GM10266 (cell line): ENCODE measurements at regions not wholly inside any gene's neighbourhood (a gene's known extent, or its start where the extent isn't known, plus 50 kb on each side); places are given as distances from the start of the nearest gene placed in this dataset.

Experiments
- DNase-seq: peaks from one replicate; pipeline ENCODE4 v3.0.0; 2012; ENCODE audit errors: extremely low spot score
- TF ChIP-seq, protein P1 (sequence below): IDR thresholded peaks from 2 replicates; pipeline ENCODE4 v1.5.1; 2012; ENCODE audit warnings: mild to moderate bottlenecking, low read depth; ENCODE audit not compliant: control insufficient read depth, insufficient read depth; ENCODE audit errors: missing control alignments

DNA sequence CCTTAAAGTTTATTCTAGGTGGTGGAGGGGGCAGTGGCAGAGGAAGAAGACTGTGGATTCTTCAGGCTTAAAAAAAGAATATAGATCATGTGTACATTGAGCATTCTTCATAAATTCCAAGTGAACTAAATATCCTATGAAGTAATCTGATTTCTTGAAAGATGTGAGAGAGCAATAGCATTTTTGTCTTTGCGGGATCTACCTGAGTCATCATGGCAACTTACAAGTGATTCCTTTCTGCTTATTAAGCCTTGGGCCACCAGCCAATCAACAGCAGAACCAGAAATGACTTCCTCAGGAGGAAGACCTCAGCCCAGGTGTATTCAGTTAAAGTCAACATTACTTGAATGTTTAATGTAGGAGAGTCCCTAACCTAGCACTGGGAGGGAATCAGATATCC lies 756.9 kb downstream of the TFAP2A start:
- TF ChIP-seq, protein P1, sequence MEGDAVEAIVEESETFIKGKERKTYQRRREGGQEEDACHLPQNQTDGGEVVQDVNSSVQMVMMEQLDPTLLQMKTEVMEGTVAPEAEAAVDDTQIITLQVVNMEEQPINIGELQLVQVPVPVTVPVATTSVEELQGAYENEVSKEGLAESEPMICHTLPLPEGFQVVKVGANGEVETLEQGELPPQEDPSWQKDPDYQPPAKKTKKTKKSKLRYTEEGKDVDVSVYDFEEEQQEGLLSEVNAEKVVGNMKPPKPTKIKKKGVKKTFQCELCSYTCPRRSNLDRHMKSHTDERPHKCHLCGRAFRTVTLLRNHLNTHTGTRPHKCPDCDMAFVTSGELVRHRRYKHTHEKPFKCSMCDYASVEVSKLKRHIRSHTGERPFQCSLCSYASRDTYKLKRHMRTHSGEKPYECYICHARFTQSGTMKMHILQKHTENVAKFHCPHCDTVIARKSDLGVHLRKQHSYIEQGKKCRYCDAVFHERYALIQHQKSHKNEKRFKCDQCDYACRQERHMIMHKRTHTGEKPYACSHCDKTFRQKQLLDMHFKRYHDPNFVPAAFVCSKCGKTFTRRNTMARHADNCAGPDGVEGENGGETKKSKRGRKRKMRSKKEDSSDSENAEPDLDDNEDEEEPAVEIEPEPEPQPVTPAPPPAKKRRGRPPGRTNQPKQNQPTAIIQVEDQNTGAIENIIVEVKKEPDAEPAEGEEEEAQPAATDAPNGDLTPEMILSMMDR = no peak
- no peak for DNase-seq

- no peak for DNase-seq
- TF ChIP-seq, protein P1 = no peak
Measured at GRCh38 chr6:9647599-9647998, 767.3 kb downstream of the TFAP2A start.

DNA sequence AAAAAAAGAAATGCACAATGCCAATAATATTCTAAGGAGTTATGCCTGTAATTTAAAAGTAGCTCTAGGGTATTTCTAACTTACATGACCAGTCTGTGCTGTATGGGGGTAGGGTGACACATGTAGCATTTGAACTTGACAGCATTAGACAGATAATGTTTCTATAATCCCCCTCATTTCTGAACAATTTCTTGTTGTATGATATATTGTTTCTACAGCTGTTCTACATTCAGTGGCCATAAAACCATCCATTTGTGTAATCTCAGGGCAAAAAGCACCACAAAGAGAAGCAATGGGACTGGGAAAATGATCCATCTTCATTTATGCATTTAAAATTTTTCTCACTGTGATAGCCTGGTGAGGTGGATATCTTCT lies 767.8 kb downstream of the TFAP2A start:
- DNase-seq = no peak
- TF ChIP-seq, protein P1 = no peak

GRCh38 chr6:9646342-9647070 lies 768.4 kb downstream of the TFAP2A start:
- DNase-seq = no peak
- TF ChIP-seq, protein P1 = no peak

GRCh38 chr6:9638861-9639260 lies 776.0 kb downstream of the TFAP2A start:
- TF ChIP-seq, protein P1 = no peak
- DNase-seq = no peak

DNA sequence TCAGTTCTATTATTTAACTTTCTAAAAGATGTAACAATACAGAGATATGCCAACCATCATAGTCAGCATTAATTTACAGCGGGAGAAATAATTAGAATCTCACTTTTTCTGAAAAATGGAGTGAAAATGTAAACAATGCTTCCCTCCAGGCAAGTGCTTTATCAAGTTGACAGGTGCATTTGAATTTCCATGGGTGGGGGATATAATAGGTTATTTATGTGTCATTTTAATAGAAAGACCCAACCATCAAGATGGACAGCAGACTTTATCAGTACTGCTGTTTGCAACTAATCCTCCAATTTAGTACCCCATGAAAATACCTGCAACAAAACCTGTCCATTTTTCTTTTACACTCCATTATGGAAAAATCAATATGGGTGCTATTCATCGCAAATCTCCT lies 780.1 kb downstream of the TFAP2A start:
- TF ChIP-seq, protein P1 = no peak
- no peak for DNase-seq

- TF ChIP-seq, protein P1 = no peak
- DNase-seq = no peak
Measured at GRCh38 chr6:9632026-9632425, 782.8 kb downstream of the TFAP2A start.
